CD4-positive, alpha-beta T cell (primary cell): ENCODE measurements at regions not wholly inside any gene's neighbourhood (a gene's known extent, or its start where the extent isn't known, plus 50 kb on each side); places are given as distances from the start of the nearest gene placed in this dataset.

ENCODE experiments used
- ATAC-seq: fragments of 200-7000 bp; cut with Tn5 transposase; one replicate; pipeline ENCODE4 v1.10.0; 2022; ENCODE audit warnings: mild to moderate bottlenecking; ENCODE audit not compliant: poor library complexity
- CTCF ChIA-PET: fragments of 350-600 bp; sonication (Branson Sonifier 250); formaldehyde crosslinking; loops from one replicate; lab custom pipeline; 2021; ENCODE audit warnings: antibody characterized with exemption, inconsistent platforms; lab: Charles Lee
- POLR2A ChIA-PET: fragments of 350-600 bp; sonication (Branson Sonifier 250); formaldehyde crosslinking; loops from one replicate; lab custom pipeline; 2021; ENCODE audit warnings: antibody characterized with exemption, inconsistent platforms; lab: Charles Lee
- DNase-seq, 14 experiments: peaks; one replicate each; pipeline ENCODE4 v3.0.0-alpha.2; 2013 to 2020; ENCODE audit warnings: mixed read lengths in 2 of 14
- H3K27ac ChIP-seq, 2 donors: one replicate each; pipeline versions ENCODE4 v1.5.1 to v1.7.0; 2013; ENCODE audit warnings: low read length in 2 of 2, low read depth in 1 of 2, mild to moderate bottlenecking in 1 of 2
- H3K27me3 ChIP-seq, 2 experiments: 1 replicate in 1 of 2; 2 replicates in 1 of 2; pipeline versions ENCODE4 v1.6.1 to v1.7.0; 2013; ENCODE audit warnings: low read length in 2 of 2, control low read depth in 1 of 2, mild to moderate bottlenecking in 1 of 2, moderate library complexity in 1 of 2; ENCODE audit not compliant: insufficient read depth in 2 of 2, control insufficient read depth in 1 of 2
- H3K36me3 ChIP-seq: one replicate; pipeline ENCODE4 v1.6.1; 2013; ENCODE audit warnings: low read length, control low read depth; ENCODE audit not compliant: insufficient read depth
- H3K4me1 ChIP-seq: one replicate; pipeline ENCODE4 v1.6.1; 2013; ENCODE audit warnings: low read length, control low read depth; ENCODE audit not compliant: insufficient read depth
- H3K4me3 ChIP-seq: one replicate; pipeline ENCODE4 v1.5.1; 2013; ENCODE audit warnings: mild to moderate bottlenecking, low read length, moderate library complexity
- H3K9me3 ChIP-seq, 2 experiments: 1 replicate in 1 of 2; 2 replicates in 1 of 2; pipeline versions ENCODE4 v1.6.1 to v1.7.0; 2013; ENCODE audit warnings: low read length in 2 of 2, mild to moderate bottlenecking in 2 of 2, control low read depth in 1 of 2, moderate library complexity in 1 of 2; ENCODE audit not compliant: control insufficient read depth in 1 of 2, insufficient read depth in 1 of 2
- H3K27ac Mint-ChIP-seq: one replicate; pipeline ENCODE4 v1.8.0; 2020; ENCODE audit warnings: mixed read lengths
- H3K27me3 Mint-ChIP-seq: one replicate; pipeline ENCODE4 v1.8.0; 2021; ENCODE audit warnings: mixed read lengths
- H3K36me3 Mint-ChIP-seq: one replicate; pipeline ENCODE4 v1.8.0; 2021; ENCODE audit warnings: low read depth, mixed read lengths
- H3K4me1 Mint-ChIP-seq: one replicate; pipeline ENCODE4 v1.8.0; 2021; ENCODE audit warnings: low read depth, mixed read lengths
- H3K4me3 Mint-ChIP-seq: one replicate; pipeline ENCODE4 v1.8.0; 2020; ENCODE audit warnings: mild to moderate bottlenecking, mixed read lengths
- H3K9me3 Mint-ChIP-seq: one replicate; pipeline ENCODE4 v1.8.0; 2020; ENCODE audit warnings: mixed read lengths
- intact Hi-C, 2 experiments: fragments of 100-400 bp; cut with DNase I in 1 of 2; cut with micrococcal nuclease in 1 of 2; formaldehyde crosslinking; loops; one replicate each; pipeline versions ENCODE4 v1.15.1 to v1.9.0; 2023 to 2025; cut with DNase I, micrococcal nuclease
- TF ChIP-seq, protein P1 (sequence below): fragments of 200-600 bp; IDR thresholded peaks from one replicate; pipeline ENCODE4 v1.8.0; 2022; ENCODE audit warnings: antibody characterized with exemption, mild to moderate bottlenecking

DNA sequence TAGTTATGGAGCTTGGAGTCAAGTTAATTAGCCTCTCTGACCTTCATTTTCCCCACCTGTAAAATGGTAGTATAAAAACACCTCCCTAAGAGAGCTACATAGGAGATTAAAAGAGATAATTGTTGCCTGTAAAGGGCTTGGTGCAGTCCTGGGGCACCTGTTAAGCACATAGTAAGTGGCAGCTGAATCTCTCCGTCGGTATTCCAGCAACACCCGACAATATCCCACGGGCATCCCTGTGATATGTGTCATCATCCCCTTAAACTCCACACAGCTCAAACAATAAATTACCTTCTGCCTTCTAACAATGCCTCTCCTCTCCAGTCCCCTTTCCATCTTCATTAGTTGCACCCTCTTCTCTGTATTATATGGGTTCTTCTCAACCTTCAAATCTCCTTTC, 121.5 kb downstream of the C11orf91 start:
- POLR2A ChIA-PET = no interaction called here
- ATAC-seq (no peak), DNase-seq (no peak)
- CTCF ChIA-PET = no interaction called here
- Mint-ChIP-seq H3K27ac (no peak overlapping the region), H3K4me3 (no peak overlapping the region), H3K36me3 (no peaks in the 10 kb centered on the region), H3K9me3 (no peaks in the 10 kb centered on the region), H3K4me1 (no peaks in the 10 kb centered on the region), H3K27me3 (peaks cover 25% of the 10 kb centered on the region)
- H3K27me3 ChIP-seq = peaks cover 0 to 9% of the 10 kb centered on the region in 2 experiments
- intact Hi-C loops = no loop called here
- H3K27ac ChIP-seq = no peak overlapping the region
- H3K36me3 ChIP-seq = no peaks in the 10 kb centered on the region
- TF ChIP-seq, protein P1, sequence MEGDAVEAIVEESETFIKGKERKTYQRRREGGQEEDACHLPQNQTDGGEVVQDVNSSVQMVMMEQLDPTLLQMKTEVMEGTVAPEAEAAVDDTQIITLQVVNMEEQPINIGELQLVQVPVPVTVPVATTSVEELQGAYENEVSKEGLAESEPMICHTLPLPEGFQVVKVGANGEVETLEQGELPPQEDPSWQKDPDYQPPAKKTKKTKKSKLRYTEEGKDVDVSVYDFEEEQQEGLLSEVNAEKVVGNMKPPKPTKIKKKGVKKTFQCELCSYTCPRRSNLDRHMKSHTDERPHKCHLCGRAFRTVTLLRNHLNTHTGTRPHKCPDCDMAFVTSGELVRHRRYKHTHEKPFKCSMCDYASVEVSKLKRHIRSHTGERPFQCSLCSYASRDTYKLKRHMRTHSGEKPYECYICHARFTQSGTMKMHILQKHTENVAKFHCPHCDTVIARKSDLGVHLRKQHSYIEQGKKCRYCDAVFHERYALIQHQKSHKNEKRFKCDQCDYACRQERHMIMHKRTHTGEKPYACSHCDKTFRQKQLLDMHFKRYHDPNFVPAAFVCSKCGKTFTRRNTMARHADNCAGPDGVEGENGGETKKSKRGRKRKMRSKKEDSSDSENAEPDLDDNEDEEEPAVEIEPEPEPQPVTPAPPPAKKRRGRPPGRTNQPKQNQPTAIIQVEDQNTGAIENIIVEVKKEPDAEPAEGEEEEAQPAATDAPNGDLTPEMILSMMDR = no peak
- no peaks in the 10 kb centered on the region for H3K9me3 ChIP-seq
- H3K4me3 ChIP-seq = no peak overlapping the region
- H3K4me1 ChIP-seq = no peaks in the 10 kb centered on the region

DNA sequence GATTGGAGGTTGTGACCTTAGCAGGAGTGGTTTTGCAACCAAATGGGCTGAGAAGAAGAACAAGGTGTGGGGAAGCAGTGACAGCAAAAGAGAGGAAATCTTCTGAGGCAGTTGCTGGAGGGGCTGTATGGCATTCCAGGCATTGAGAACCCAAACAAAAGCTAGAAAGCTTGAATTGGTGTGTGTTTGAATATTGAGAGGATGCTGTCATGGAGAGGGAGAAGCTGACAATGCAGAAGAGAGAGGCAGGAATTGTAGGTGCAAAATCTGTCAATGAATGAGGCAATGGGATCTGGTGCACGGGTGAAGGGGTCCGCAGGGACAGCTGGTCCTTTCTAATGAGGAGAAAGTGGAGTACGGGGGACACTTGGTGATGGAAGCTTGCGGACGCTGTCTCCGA, 123.4 kb downstream of the C11orf91 start:
- CTCF ChIA-PET = no interaction called here

DNA sequence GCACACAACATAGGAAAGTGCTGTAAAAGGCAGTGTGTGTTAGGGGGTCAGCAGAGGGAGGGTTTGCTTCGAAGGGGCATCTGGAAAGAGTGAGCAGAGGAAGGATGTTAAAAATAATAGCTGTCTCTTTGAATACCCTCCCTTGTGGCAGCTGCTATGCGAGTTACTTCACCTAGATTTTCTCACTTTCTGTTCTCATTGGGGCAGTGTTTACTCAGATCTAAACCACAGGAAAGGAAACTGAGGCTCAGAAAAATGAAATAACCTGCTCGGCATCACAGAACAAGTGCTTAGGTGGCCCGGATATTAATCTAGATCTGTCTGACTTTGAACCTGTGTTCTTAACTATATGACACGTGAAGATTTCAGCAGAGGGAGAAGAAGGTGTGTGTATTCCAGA, 125.3 kb downstream of the C11orf91 start:
- Mint-ChIP-seq H3K36me3 (no peaks in the 10 kb centered on the region), H3K4me1 (no peaks in the 10 kb centered on the region), H3K27me3 (peaks cover 5% of the 10 kb centered on the region), H3K4me3 (no peak overlapping the region), H3K27ac (no peak overlapping the region), H3K9me3 (no peaks in the 10 kb centered on the region)
- Histone ChIP-seq H3K36me3 (no peaks in the 10 kb centered on the region), H3K4me1 (no peaks in the 10 kb centered on the region), H3K4me3 (no peak overlapping the region), H3K27ac (no peak overlapping the region), H3K9me3 (peaks cover 0 to 7% of the 10 kb centered on the region in 2 experiments), H3K27me3 (peaks cover under 1 to 9% of the 10 kb centered on the region in 2 experiments)
- intact Hi-C loops = no loop called here
- CTCF ChIA-PET = no interaction called here
- DNase-seq (no peak), ATAC-seq (no peak)
- POLR2A ChIA-PET = no interaction called here
- TF ChIP-seq, protein P1 = no peak

More for the DNA sequence above, 123.4 kb downstream of the C11orf91 start:
- peaks cover 17% of the 10 kb centered on the region for H3K27me3 Mint-ChIP-seq
- no peak for ATAC-seq
- no peak overlapping the region for H3K4me3 Mint-ChIP-seq
- Histone ChIP-seq H3K9me3 (peaks cover 0 to 7% of the 10 kb centered on the region in 2 experiments), H3K27ac (no peak overlapping the region), H3K4me1 (no peaks in the 10 kb centered on the region), H3K27me3 (peaks cover 0 to 9% of the 10 kb centered on the region in 2 experiments), H3K4me3 (no peak overlapping the region), H3K36me3 (no peaks in the 10 kb centered on the region)
- DNase-seq = no peak
- TF ChIP-seq, protein P1 = no peak
- intact Hi-C loops = no loop called here
- H3K36me3 Mint-ChIP-seq = no peaks in the 10 kb centered on the region
- H3K9me3 Mint-ChIP-seq = no peaks in the 10 kb centered on the region
- H3K27ac Mint-ChIP-seq = no peak overlapping the region
- no peaks in the 10 kb centered on the region for H3K4me1 Mint-ChIP-seq
- POLR2A ChIA-PET = no interaction called here
